ENCODE measurements at regions not wholly inside any gene's neighbourhood (a gene's known extent, or its start where the extent isn't known, plus 50 kb on each side); places are given as distances from the start of the nearest gene placed in this dataset.

DNA sequence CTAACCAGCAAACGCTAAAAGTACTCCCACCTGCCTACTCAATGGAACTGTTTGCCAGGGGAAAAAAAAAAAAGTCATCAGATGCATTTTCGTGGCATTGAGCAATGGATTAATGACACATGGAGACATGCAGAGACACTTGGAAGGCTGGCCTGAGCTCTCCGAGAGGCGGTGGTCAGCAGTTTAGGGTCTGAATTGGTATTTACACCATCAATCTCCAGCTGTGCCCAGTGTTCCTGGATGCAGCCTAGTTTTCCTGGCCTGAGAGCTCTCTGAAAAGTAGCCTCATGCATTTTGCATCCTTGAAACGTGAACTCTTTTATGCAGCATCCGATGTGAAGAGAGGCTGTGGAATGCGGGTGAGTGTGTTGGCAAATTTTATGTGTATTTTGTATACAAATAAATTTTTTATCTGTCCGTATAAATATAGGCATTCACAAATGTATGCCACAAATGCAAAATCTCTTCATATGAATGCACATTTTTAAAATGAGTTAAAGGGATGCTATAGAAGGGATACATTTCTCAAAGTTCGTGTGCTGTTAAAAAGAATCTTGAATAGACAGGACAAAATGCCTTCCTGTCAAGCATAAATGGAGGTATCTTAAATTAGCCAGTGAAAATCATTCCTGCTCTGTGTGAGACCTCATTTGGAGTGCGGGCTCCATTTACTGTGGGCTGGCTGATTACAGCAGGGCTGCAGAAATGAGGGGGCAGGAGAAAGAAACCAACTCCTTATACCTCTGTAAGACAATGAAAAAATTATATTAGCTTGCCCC is 137.7 kb upstream of the PFKP start:
- Histone ChIP-seq H3K36me3 (ENCODE audit: low read length) (no peaks in the 10 kb centered on the region), H3K9me3 (ENCODE audit: insufficient read depth, low read length) (no peaks in the 10 kb centered on the region; the same call in 1 of the 2 replicates), H3F3A (ENCODE audit: insufficient read depth) (no peaks in the 10 kb centered on the region), H4K20me1 (ENCODE audit: low read depth, low read length) (no peaks in the 10 kb centered on the region), H3K9me2 (replicated peaks; ENCODE audit: insufficient read depth, low read length) (no peaks in the 10 kb centered on the region), H3K9ac (ENCODE audit: low read length) (no peak overlapping the region), H2AFZ (ENCODE audit: low read depth, low read length, severe bottlenecking) (no peak overlapping the region), H3K27me3 (ENCODE audit: low read length) (no peaks in the 10 kb centered on the region), H3K4me3 (ENCODE audit: insufficient read depth, low read length, poor library complexity, severe bottlenecking) (no peak overlapping the region), H3K79me2 (ENCODE audit: insufficient read depth, low read length) (no peaks in the 10 kb centered on the region), H3K4me2 (ENCODE audit: low read depth, low read length, poor library complexity, severe bottlenecking) (no peak overlapping the region), H3K27ac (ENCODE audit: low read depth, low read length) (no peak overlapping the region)
- TF ChIP-seq EZH2phosphoT487 (conservative IDR thresholded peaks at IDR 0.05; ENCODE audit: low read length): no peak
- TF ChIP-seq, protein P1, sequence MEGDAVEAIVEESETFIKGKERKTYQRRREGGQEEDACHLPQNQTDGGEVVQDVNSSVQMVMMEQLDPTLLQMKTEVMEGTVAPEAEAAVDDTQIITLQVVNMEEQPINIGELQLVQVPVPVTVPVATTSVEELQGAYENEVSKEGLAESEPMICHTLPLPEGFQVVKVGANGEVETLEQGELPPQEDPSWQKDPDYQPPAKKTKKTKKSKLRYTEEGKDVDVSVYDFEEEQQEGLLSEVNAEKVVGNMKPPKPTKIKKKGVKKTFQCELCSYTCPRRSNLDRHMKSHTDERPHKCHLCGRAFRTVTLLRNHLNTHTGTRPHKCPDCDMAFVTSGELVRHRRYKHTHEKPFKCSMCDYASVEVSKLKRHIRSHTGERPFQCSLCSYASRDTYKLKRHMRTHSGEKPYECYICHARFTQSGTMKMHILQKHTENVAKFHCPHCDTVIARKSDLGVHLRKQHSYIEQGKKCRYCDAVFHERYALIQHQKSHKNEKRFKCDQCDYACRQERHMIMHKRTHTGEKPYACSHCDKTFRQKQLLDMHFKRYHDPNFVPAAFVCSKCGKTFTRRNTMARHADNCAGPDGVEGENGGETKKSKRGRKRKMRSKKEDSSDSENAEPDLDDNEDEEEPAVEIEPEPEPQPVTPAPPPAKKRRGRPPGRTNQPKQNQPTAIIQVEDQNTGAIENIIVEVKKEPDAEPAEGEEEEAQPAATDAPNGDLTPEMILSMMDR (IDR thresholded peaks at IDR 0.05; ENCODE audit: insufficient read depth, low read length, poor library complexity, severe bottlenecking): no peak

DNA sequence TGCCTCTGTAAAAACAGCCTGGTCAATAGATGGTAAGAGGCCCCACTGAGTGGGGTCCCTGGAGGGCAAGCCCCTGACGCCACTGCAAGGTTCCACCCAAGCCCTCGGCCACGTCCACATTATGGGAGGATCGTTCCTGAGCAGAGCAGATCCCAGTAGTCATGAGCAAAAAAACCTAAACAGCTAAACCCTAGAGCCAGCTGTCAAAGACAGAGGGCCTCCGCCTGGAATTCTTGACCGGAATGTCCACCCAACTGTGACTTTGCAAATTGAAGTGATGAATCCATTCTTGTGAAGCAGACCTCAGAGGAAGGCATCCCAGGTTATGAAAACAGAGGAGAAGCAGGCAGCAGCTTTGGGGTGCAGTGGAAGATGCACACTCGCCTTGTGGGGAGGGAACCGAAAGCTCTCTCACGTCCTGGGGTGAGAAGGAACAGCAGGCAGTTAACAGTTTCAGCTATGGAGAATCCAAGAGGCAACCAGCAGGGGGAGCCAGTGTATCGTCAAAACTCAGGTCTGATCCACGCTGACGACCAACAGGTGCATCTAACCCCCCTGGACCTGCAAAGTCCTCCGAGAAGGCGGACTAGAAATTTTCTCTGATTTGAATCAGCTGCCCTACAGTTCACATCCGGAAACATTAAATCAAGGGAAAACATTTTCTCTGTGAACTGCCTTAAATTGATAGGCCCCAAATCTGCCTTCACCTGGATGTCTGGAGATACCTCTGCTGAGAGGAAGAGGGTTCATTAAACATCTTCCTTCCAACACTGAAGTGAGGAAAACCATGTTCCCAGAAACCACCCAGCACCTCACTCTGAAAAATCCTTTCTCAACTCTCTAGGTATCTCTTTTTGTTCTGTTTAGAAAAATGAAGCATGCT is 139.1 kb upstream of the PFKP start:
- Histone ChIP-seq H3K9me3 (ENCODE audit: insufficient read depth, low read length) (no peaks in the 10 kb centered on the region; the same call in 1 of the 2 replicates), H3K4me2 (ENCODE audit: low read depth, low read length, poor library complexity, severe bottlenecking) (no peak overlapping the region), H3K79me2 (ENCODE audit: insufficient read depth, low read length) (no peaks in the 10 kb centered on the region), H3K27me3 (ENCODE audit: low read length) (no peaks in the 10 kb centered on the region), H2AFZ (ENCODE audit: low read depth, low read length, severe bottlenecking) (no peak overlapping the region), H3K9ac (ENCODE audit: low read length) (no peak overlapping the region), H3F3A (ENCODE audit: insufficient read depth) (no peaks in the 10 kb centered on the region), H3K4me3 (ENCODE audit: insufficient read depth, low read length, poor library complexity, severe bottlenecking) (no peak overlapping the region), H3K36me3 (ENCODE audit: low read length) (no peaks in the 10 kb centered on the region), H3K27ac (ENCODE audit: low read depth, low read length) (no peak overlapping the region), H3K9me2 (replicated peaks; ENCODE audit: insufficient read depth, low read length) (no peaks in the 10 kb centered on the region), H4K20me1 (ENCODE audit: low read depth, low read length) (no peaks in the 10 kb centered on the region)
- no peak for TF ChIP-seq EZH2phosphoT487 (conservative IDR thresholded peaks at IDR 0.05; ENCODE audit: low read length)
- TF ChIP-seq, protein P1 (IDR thresholded peaks at IDR 0.05; ENCODE audit: insufficient read depth, low read length, poor library complexity, severe bottlenecking): peak; percentile 23

DNA sequence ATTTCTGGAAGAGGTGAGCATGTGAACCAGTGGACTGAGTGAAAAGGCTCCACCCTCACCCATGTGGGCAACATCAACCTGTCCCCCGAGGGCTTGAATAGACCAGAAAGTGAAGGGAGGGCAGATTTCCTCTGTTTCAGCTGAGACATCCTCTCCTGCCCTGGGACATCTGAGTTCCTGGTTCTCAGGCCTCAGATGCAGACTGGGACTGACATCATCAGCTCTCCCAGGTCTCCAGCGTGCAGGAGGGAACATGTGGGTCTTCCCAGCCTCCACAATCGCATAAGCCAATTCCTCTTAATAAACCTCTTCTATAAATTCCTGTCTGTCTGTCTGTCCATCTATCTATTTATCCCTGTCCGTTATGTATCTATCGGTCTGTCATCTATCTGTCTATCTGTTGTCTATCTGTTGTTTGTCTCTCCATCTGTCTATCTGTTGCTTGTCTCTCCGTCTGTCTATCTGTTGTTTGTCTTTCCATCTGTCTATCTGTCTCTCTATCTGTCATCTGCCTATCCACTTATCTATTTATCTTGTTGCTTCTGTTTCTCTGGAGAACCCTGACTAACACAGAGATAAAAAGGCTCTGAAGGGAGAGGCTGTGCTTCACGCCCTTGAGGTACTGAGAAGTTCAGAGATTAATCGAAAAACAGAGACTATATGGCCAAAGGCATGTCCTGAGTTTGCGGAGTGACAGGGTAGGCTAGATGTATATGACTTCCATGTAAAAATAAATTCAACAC is 140.3 kb upstream of the PFKP start:
- no peak overlapping the region for H3K4me2 ChIP-seq (ENCODE audit: low read depth, low read length, poor library complexity, severe bottlenecking)
- no peaks in the 10 kb centered on the region for H3K9me2 ChIP-seq (replicated peaks; ENCODE audit: insufficient read depth, low read length)
- H3K9ac ChIP-seq (ENCODE audit: low read length): no peak overlapping the region
- H3K4me3 ChIP-seq (ENCODE audit: insufficient read depth, low read length, poor library complexity, severe bottlenecking): no peak overlapping the region
- no peaks in the 10 kb centered on the region for H4K20me1 ChIP-seq (ENCODE audit: low read depth, low read length)
- H3K36me3 ChIP-seq (ENCODE audit: low read length): no peaks in the 10 kb centered on the region
- TF ChIP-seq, protein P1 (IDR thresholded peaks at IDR 0.05; ENCODE audit: insufficient read depth, low read length, poor library complexity, severe bottlenecking): no peak
- no peak for TF ChIP-seq EZH2phosphoT487 (conservative IDR thresholded peaks at IDR 0.05; ENCODE audit: low read length)
- no peaks in the 10 kb centered on the region for H3K27me3 ChIP-seq (ENCODE audit: low read length)
- H3F3A ChIP-seq (ENCODE audit: insufficient read depth): no peaks in the 10 kb centered on the region
- no peak overlapping the region for H2AFZ ChIP-seq (ENCODE audit: low read depth, low read length, severe bottlenecking)
- no peak overlapping the region for H3K27ac ChIP-seq (ENCODE audit: low read depth, low read length)
- no peaks in the 10 kb centered on the region; the same call in 1 of the 2 replicates for H3K9me3 ChIP-seq (ENCODE audit: insufficient read depth, low read length)
- H3K79me2 ChIP-seq (ENCODE audit: insufficient read depth, low read length): no peaks in the 10 kb centered on the region

All from SU-DHL-6 (cell line).